ENCODE measurements at regions not wholly inside any gene's neighbourhood (a gene's known extent, or its start where the extent isn't known, plus 50 kb on each side); places are given as distances from the start of the nearest gene placed in this dataset.
"Not testable (repeated sequence)": the region's sequence is repeated elsewhere in the genome, so short reads cannot be mapped to it uniquely, and the experiment has no call there.

GRCh38 chr14:83918546-83918945, 1611.4 kb upstream of the FLRT2 start:
- Histone ChIP-seq H3K4me1 (no peaks in the 10 kb centered on the region), H3K27me3 (no peaks in the 10 kb centered on the region), H3K9me3 (no peaks in the 10 kb centered on the region), H3K27ac (no peak overlapping the region), H3K36me3 (no peaks in the 10 kb centered on the region), H3K4me3 (no peak overlapping the region)
- DNase-seq (ENCODE audit: low spot score in 2 of 2), result no peak
- TF ChIP-seq POLR2A (IDR thresholded peaks at IDR 0.05) (no peak), EP300 (IDR thresholded peaks at IDR 0.05) (no peak), CTCF (IDR thresholded peaks at IDR 0.05) (no peak), POLR2AphosphoS5 (IDR thresholded peaks at IDR 0.05) (no peak)
- 61% methylated on average over 2 of the region's 2 CpGs for WGBS

GRCh38 chr14:83919675-83920074, 1610.3 kb upstream of the FLRT2 start:
- H3K27ac ChIP-seq; H3K9me3 ChIP-seq; H3K4me1 ChIP-seq; H3K27me3 ChIP-seq; DNase-seq (ENCODE audit: low spot score in 2 of 2); H3K36me3 ChIP-seq; H3K4me3 ChIP-seq: not testable (repeated sequence)
- 90% methylated on average over 13 of the region's 13 CpGs for WGBS

- TF ChIP-seq CTCF (IDR thresholded peaks at IDR 0.05) (no peak), EP300 (IDR thresholded peaks at IDR 0.05) (no peak), POLR2A (IDR thresholded peaks at IDR 0.05) (no peak), POLR2AphosphoS5 (IDR thresholded peaks at IDR 0.05) (no peak)
- Histone ChIP-seq H3K4me1 (no peaks in the 10 kb centered on the region), H3K27me3 (no peaks in the 10 kb centered on the region), H3K36me3 (no peaks in the 10 kb centered on the region), H3K4me3 (no peak overlapping the region), H3K27ac (no peak overlapping the region), H3K9me3 (no peaks in the 10 kb centered on the region)
- DNase-seq (ENCODE audit: low spot score in 2 of 2), result no peak
- 63% methylated on average over 4 of the region's 4 CpGs for WGBS
Observed at GRCh38 chr14:83923842-83924241, 1606.1 kb upstream of the FLRT2 start.

GRCh38 chr14:83924259-83924658, 1605.7 kb upstream of the FLRT2 start:
- H3K27ac ChIP-seq, result no peak overlapping the region
- WGBS, result 89% methylated on average over 3 of the region's 3 CpGs

GRCh38 chr14:83940253-83940652, 1589.7 kb upstream of the FLRT2 start:
- no peaks in the 10 kb centered on the region for H3K4me1 ChIP-seq
- H3K4me3 ChIP-seq, result no peak overlapping the region
- no peak for DNase-seq (ENCODE audit: low spot score in 2 of 2)
- H3K36me3 ChIP-seq, result no peaks in the 10 kb centered on the region
- no peaks in the 10 kb centered on the region for H3K9me3 ChIP-seq
- no peak overlapping the region for H3K27ac ChIP-seq
- 82% methylated on average over 2 of the region's 2 CpGs for WGBS
- no peak for TF ChIP-seq POLR2AphosphoS5 (IDR thresholded peaks at IDR 0.05)
- no peak for TF ChIP-seq POLR2A (IDR thresholded peaks at IDR 0.05)
- no peak for TF ChIP-seq EP300 (IDR thresholded peaks at IDR 0.05)
- TF ChIP-seq CTCF (IDR thresholded peaks at IDR 0.05), result no peak
- no peaks in the 10 kb centered on the region for H3K27me3 ChIP-seq

More at GRCh38 chr14:83924259-83924658, 1605.7 kb upstream of the FLRT2 start:
- Histone ChIP-seq H3K36me3 (no peaks in the 10 kb centered on the region), H3K27me3 (no peaks in the 10 kb centered on the region), H3K4me3 (no peak overlapping the region), H3K4me1 (no peaks in the 10 kb centered on the region), H3K9me3 (no peaks in the 10 kb centered on the region)
- peak in 1 of 2 donors; percentile 71 for DNase-seq (ENCODE audit: low spot score in 2 of 2)
- no peak for TF ChIP-seq EP300 (IDR thresholded peaks at IDR 0.05)
- no peak for TF ChIP-seq CTCF (IDR thresholded peaks at IDR 0.05)
- no peak for TF ChIP-seq POLR2AphosphoS5 (IDR thresholded peaks at IDR 0.05)
- no peak for TF ChIP-seq POLR2A (IDR thresholded peaks at IDR 0.05)

- Histone ChIP-seq H3K27me3 (no peaks in the 10 kb centered on the region), H3K9me3 (no peaks in the 10 kb centered on the region), H3K4me3 (no peak overlapping the region), H3K36me3 (no peaks in the 10 kb centered on the region), H3K27ac (no peak overlapping the region), H3K4me1 (no peaks in the 10 kb centered on the region)
- TF ChIP-seq POLR2A (IDR thresholded peaks at IDR 0.05) (no peak), CTCF (IDR thresholded peaks at IDR 0.05) (no peak), EP300 (IDR thresholded peaks at IDR 0.05) (no peak), POLR2AphosphoS5 (IDR thresholded peaks at IDR 0.05) (no peak)
- DNase-seq (ENCODE audit: low spot score in 2 of 2), result no peak
- WGBS, result 82% methylated on average over 1 of the region's 1 CpG
Observed at GRCh38 chr14:83958359-83958758, 1571.6 kb upstream of the FLRT2 start.
